Lower leg skin (tissue), 3 donors: ENCODE measurements at regions not wholly inside any gene's neighbourhood (a gene's known extent, or its start where the extent isn't known, plus 50 kb on each side); places are given as distances from the start of the nearest gene placed in this dataset.

Experiments
- POLR2A ChIP-seq, 2 donors: fragments of 450-650 bp; IDR thresholded peaks; one replicate each; pipeline ENCODE4 v1.6.1; 2016 to 2017; ENCODE audit warnings: antibody characterized with exemption in 2 of 2, mild to moderate bottlenecking in 1 of 2, moderate library complexity in 1 of 2
- TF ChIP-seq, protein P1 (sequence below), 3 donors: fragments of 450-650 bp; IDR thresholded peaks; one replicate each; pipeline ENCODE4 v1.5.1; 2016; ENCODE audit warnings: antibody characterized with exemption in 3 of 3, mild to moderate bottlenecking in 3 of 3, moderate library complexity in 2 of 3

DNA sequence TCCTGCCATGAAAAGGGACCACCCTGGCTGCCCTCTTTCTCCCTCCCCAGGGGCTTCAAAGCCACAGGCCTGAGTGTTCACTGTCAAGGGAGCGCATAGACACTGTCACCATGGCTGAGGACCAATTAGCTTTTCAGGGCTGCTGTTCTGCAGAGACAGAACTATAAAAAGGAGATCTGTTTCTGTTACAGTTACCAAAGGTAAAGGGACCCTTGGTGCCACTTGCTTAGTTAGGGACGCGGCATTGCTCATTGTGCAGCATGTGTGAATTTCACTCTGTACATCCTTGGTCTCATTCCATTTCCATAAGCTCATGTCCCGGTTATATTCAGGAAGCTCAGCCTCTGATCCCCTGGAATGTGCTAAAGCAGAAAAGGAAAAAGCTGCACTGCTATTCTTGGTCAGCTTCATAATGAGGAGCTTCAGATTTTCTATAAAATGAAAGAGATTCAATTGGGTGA lies 55.5 kb upstream of the RNF152 start:
- TF ChIP-seq, protein P1, sequence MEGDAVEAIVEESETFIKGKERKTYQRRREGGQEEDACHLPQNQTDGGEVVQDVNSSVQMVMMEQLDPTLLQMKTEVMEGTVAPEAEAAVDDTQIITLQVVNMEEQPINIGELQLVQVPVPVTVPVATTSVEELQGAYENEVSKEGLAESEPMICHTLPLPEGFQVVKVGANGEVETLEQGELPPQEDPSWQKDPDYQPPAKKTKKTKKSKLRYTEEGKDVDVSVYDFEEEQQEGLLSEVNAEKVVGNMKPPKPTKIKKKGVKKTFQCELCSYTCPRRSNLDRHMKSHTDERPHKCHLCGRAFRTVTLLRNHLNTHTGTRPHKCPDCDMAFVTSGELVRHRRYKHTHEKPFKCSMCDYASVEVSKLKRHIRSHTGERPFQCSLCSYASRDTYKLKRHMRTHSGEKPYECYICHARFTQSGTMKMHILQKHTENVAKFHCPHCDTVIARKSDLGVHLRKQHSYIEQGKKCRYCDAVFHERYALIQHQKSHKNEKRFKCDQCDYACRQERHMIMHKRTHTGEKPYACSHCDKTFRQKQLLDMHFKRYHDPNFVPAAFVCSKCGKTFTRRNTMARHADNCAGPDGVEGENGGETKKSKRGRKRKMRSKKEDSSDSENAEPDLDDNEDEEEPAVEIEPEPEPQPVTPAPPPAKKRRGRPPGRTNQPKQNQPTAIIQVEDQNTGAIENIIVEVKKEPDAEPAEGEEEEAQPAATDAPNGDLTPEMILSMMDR (IDR thresholded peaks at IDR 0.05), result no peak
- no peak for TF ChIP-seq POLR2A (IDR thresholded peaks at IDR 0.05)
